Testis (tissue), 2 donors: ENCODE measurements at regions not wholly inside any gene's neighbourhood (a gene's known extent, or its start where the extent isn't known, plus 50 kb on each side); places are given as distances from the start of the nearest gene placed in this dataset.

Experiments used
- POLR2A ChIP-seq: fragments of 450-650 bp; IDR thresholded peaks from one replicate; pipeline ENCODE4 v1.6.1; 2017; ENCODE audit warnings: antibody characterized with exemption, mild to moderate bottlenecking, moderate library complexity
- TF ChIP-seq, protein P1 (sequence below), 3 experiments: fragments of 450-650 bp in 2 of 3; fragments of 200-600 bp in 1 of 3; sonication (generic) in 1 of 3; IDR thresholded peaks; one replicate each; pipeline ENCODE4 v1.5.1; 2016 to 2019; ENCODE audit warnings: antibody characterized with exemption in 3 of 3, mild to moderate bottlenecking in 2 of 3, moderate library complexity in 1 of 3

DNA sequence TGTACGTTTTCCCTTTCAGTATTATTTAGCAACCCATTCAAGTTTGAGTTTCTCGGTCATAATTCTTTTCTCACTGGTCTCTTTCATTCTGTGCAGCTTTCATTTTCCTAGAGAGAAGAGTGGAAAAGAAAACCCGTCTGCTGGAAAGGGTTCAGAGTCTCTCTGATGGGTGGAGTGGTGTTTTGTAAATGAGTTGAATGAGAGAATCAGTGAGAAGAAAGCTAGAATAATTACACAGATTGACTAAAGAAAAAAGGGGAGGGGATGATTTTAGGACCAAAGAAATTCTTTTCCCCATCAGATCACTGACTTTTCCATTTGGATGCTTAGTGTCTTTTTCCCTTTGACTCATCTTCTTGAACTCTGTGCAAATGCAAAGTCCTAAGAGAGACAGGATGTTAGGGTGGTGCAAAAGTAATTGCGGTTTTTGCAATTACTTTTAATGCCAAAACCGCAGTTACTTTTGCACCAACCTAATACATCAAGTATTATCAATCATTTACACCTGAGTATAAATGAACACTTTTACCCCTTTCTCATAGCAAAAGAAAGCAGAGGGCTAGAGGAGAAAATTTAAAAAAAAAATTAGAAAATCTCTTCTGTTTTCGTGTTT, 242.1 kb upstream of the SP4 start:
- TF ChIP-seq POLR2A, result no peak
- TF ChIP-seq, protein P1, sequence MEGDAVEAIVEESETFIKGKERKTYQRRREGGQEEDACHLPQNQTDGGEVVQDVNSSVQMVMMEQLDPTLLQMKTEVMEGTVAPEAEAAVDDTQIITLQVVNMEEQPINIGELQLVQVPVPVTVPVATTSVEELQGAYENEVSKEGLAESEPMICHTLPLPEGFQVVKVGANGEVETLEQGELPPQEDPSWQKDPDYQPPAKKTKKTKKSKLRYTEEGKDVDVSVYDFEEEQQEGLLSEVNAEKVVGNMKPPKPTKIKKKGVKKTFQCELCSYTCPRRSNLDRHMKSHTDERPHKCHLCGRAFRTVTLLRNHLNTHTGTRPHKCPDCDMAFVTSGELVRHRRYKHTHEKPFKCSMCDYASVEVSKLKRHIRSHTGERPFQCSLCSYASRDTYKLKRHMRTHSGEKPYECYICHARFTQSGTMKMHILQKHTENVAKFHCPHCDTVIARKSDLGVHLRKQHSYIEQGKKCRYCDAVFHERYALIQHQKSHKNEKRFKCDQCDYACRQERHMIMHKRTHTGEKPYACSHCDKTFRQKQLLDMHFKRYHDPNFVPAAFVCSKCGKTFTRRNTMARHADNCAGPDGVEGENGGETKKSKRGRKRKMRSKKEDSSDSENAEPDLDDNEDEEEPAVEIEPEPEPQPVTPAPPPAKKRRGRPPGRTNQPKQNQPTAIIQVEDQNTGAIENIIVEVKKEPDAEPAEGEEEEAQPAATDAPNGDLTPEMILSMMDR (IDR thresholded peaks at IDR 0.05), result no peak
